DOHH2 (cell line): ENCODE measurements at regions not wholly inside any gene's neighbourhood (a gene's known extent, or its start where the extent isn't known, plus 50 kb on each side); places are given as distances from the start of the nearest gene placed in this dataset.

Experiments used
- H3F3A ChIP-seq: fragments of 200-600 bp; sonication (generic), shearing (Covaris generic); 2 replicates; pipeline ENCODE4 v1.6.0; 2016; ENCODE audit warnings: antibody characterized with exemption, mild to moderate bottlenecking; ENCODE audit not compliant: control insufficient read depth, insufficient read depth
- H3K27ac ChIP-seq: fragments of 200-600 bp; sonication (generic); 2 replicates; pipeline ENCODE4 v1.5.1; 2014; ENCODE audit warnings: low read depth, mild to moderate bottlenecking, low read length, moderate library complexity
- H3K27me3 ChIP-seq: fragments of 200-600 bp; sonication (generic); 2 replicates; pipeline ENCODE4 v1.6.1; 2014; ENCODE audit warnings: mild to moderate bottlenecking, low read length, mixed read lengths; ENCODE audit not compliant: control insufficient read depth
- H3K36me3 ChIP-seq: fragments of 200-600 bp; sonication (generic); 2 replicates; pipeline ENCODE4 v1.6.1; 2014; ENCODE audit warnings: mild to moderate bottlenecking, low read length, moderate library complexity, mixed read lengths; ENCODE audit not compliant: control insufficient read depth
- H3K4me1 ChIP-seq: fragments of 200-600 bp; sonication (generic); 2 replicates; pipeline ENCODE4 v1.6.1; 2014; ENCODE audit warnings: mild to moderate bottlenecking, low read length, mixed read lengths; ENCODE audit not compliant: control insufficient read depth
- H3K4me2 ChIP-seq: fragments of 200-600 bp; sonication (generic); 2 replicates; pipeline ENCODE4 v1.6.0; 2014; ENCODE audit warnings: mild to moderate bottlenecking, low read length, moderate library complexity
- H3K4me3 ChIP-seq: fragments of 200-600 bp; sonication (generic); 2 replicates; pipeline ENCODE4 v1.5.1; 2014; ENCODE audit warnings: mild to moderate bottlenecking, low read length, mixed read lengths
- H3K79me2 ChIP-seq: fragments of 200-600 bp; sonication (generic); 2 replicates; pipeline ENCODE4 v1.6.1; 2014; ENCODE audit warnings: mild to moderate bottlenecking, low read length, mixed read lengths; ENCODE audit not compliant: control insufficient read depth
- H3K9me2 ChIP-seq: fragments of 200-600 bp; sonication (generic); replicated peaks from 2 replicates; pipeline ENCODE4 v1.6.1; 2014; ENCODE audit warnings: mild to moderate bottlenecking, low read length, mixed read lengths; ENCODE audit not compliant: control insufficient read depth
- H3K9me3 ChIP-seq: fragments of 200-600 bp; sonication (generic); 2 replicates; pipeline ENCODE4 v1.6.1; 2014; ENCODE audit warnings: antibody characterized with exemption, low read length, mixed read lengths; ENCODE audit not compliant: control insufficient read depth, insufficient read depth
- H4K20me1 ChIP-seq: fragments of 200-600 bp; sonication (generic); 2 replicates; pipeline ENCODE4 v1.6.0; 2014; ENCODE audit warnings: low read depth, mild to moderate bottlenecking, antibody characterized with exemption, low read length, moderate library complexity; ENCODE audit not compliant: control insufficient read depth, insufficient read depth
- EZH2phosphoT487 ChIP-seq: fragments of 200-600 bp; sonication (generic); IDR thresholded peaks from 2 replicates; pipeline ENCODE4 v1.6.1; 2017; ENCODE audit warnings: borderline replicate concordance, mild to moderate bottlenecking, antibody characterized with exemption, low read length, moderate library complexity, mixed read lengths
- TF ChIP-seq, protein P1 (sequence below): fragments of 200-600 bp; sonication (generic); IDR thresholded peaks from one replicate; pipeline ENCODE4 v1.5.1; 2014; ENCODE audit warnings: antibody characterized with exemption, mild to moderate bottlenecking, low read depth, low read length; ENCODE audit not compliant: poor library complexity, severe bottlenecking

DNA sequence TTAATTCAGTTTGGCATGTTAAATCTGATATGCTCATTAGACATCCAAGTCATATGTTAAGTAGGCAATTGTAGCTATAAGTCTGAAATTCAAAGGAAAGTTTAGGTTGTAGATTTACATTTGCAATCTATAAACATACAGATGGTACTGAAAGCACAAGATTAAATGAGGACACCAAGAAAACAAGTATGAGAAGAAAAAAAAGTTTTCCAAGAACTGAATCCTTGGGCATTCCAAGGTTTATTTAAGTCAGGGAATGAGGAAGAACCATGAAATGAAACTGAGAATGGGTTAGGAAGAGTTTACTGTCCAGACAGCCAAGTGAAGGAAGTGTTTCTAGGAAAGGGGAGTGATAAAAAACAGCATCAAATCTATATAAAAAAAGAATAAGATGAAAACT lies 756.1 kb upstream of the DPPA4 start:
- H3K9me2 ChIP-seq: no peaks in the 10 kb centered on the region
- H3K27ac ChIP-seq: no peak overlapping the region
- H3K4me2 ChIP-seq: no peak overlapping the region
- H3K79me2 ChIP-seq: no peaks in the 10 kb centered on the region
- H3K4me3 ChIP-seq: no peak overlapping the region
- H3K36me3 ChIP-seq: no peaks in the 10 kb centered on the region
- H3K4me1 ChIP-seq: no peaks in the 10 kb centered on the region
- H3F3A ChIP-seq: no peaks in the 10 kb centered on the region
- H4K20me1 ChIP-seq: no peaks in the 10 kb centered on the region
- TF ChIP-seq, protein P1, sequence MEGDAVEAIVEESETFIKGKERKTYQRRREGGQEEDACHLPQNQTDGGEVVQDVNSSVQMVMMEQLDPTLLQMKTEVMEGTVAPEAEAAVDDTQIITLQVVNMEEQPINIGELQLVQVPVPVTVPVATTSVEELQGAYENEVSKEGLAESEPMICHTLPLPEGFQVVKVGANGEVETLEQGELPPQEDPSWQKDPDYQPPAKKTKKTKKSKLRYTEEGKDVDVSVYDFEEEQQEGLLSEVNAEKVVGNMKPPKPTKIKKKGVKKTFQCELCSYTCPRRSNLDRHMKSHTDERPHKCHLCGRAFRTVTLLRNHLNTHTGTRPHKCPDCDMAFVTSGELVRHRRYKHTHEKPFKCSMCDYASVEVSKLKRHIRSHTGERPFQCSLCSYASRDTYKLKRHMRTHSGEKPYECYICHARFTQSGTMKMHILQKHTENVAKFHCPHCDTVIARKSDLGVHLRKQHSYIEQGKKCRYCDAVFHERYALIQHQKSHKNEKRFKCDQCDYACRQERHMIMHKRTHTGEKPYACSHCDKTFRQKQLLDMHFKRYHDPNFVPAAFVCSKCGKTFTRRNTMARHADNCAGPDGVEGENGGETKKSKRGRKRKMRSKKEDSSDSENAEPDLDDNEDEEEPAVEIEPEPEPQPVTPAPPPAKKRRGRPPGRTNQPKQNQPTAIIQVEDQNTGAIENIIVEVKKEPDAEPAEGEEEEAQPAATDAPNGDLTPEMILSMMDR: no peak
- TF ChIP-seq EZH2phosphoT487: no peak
- no peaks in the 10 kb centered on the region; the same call in 1 of the 2 replicates for H3K9me3 ChIP-seq
- H3K27me3 ChIP-seq: no peaks in the 10 kb centered on the region

- no peaks in the 10 kb centered on the region for H3K36me3 ChIP-seq
- H3K4me3 ChIP-seq: no peak overlapping the region
- no peak overlapping the region for H3K4me2 ChIP-seq
Observed at GRCh38 chr3:110093812-110094401, 756.6 kb upstream of the DPPA4 start.

GRCh38 chr3:110099711-110100110 lies 762.4 kb upstream of the DPPA4 start:
- no peak overlapping the region for H3K4me2 ChIP-seq

More at GRCh38 chr3:110093812-110094401, 756.6 kb upstream of the DPPA4 start:
- H3K27me3 ChIP-seq: no peaks in the 10 kb centered on the region
- H3K9me2 ChIP-seq: no peaks in the 10 kb centered on the region
- H3K79me2 ChIP-seq: no peaks in the 10 kb centered on the region
- H4K20me1 ChIP-seq: no peaks in the 10 kb centered on the region
- H3K4me1 ChIP-seq: no peaks in the 10 kb centered on the region
- no peak overlapping the region for H3K27ac ChIP-seq
- H3F3A ChIP-seq: no peaks in the 10 kb centered on the region
- no peaks in the 10 kb centered on the region; the same call in 1 of the 2 replicates for H3K9me3 ChIP-seq
- TF ChIP-seq, protein P1: no peak
- TF ChIP-seq EZH2phosphoT487: no peak

More at GRCh38 chr3:110099711-110100110, 762.4 kb upstream of the DPPA4 start:
- Histone ChIP-seq H3K9me3 (no peaks in the 10 kb centered on the region), H4K20me1 (no peaks in the 10 kb centered on the region), H3K36me3 (no peaks in the 10 kb centered on the region), H3F3A (no peaks in the 10 kb centered on the region), H3K9me2 (no peaks in the 10 kb centered on the region), H3K79me2 (no peaks in the 10 kb centered on the region), H3K27me3 (no peaks in the 10 kb centered on the region), H3K27ac (no peak overlapping the region), H3K4me1 (no peaks in the 10 kb centered on the region), H3K4me3 (no peak overlapping the region)
- TF ChIP-seq EZH2phosphoT487: no peak
- TF ChIP-seq, protein P1: no peak
